ENCODE measurements at regions not wholly inside any gene's neighbourhood (a gene's known extent, or its start where the extent isn't known, plus 50 kb on each side); places are given as distances from the start of the nearest gene placed in this dataset.
"Not testable (repeated sequence)": the region's sequence is repeated elsewhere in the genome, so short reads cannot be mapped to it uniquely, and the experiment has no call there.

DNA sequence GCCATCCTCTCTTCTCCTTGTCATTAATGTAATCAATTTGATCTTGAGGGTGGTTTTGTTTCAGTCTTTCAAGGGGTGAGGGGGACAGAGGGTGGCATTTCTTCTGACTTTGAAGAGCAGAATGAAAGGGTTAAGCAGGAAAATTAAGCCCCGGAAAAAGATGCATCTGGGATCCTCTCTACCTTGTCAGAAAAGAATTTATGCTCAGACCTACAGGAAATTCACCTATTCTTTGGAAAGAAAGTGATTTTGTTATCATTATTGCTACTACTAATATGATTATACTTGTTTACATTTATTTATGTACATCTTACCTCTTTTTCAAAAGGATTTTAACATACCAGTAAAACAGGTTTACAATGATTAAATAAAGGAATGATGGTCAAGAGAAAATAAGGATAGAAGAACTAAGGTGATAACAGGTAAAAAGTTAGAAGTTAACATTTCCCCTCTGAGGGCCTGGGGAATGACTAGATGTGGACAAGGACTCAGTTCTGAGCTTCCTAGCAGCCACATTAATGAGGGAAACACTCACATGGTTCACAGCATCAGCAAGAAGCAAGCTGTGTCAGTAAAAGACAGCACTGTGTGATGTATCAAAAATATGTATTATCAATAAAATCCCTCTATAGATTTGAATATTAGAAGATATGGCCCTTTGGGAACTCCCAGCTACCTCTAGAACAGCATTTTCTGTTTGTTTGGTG lies 151.4 kb downstream of the MYCN start:
- DNase-seq, result no peak

DNA sequence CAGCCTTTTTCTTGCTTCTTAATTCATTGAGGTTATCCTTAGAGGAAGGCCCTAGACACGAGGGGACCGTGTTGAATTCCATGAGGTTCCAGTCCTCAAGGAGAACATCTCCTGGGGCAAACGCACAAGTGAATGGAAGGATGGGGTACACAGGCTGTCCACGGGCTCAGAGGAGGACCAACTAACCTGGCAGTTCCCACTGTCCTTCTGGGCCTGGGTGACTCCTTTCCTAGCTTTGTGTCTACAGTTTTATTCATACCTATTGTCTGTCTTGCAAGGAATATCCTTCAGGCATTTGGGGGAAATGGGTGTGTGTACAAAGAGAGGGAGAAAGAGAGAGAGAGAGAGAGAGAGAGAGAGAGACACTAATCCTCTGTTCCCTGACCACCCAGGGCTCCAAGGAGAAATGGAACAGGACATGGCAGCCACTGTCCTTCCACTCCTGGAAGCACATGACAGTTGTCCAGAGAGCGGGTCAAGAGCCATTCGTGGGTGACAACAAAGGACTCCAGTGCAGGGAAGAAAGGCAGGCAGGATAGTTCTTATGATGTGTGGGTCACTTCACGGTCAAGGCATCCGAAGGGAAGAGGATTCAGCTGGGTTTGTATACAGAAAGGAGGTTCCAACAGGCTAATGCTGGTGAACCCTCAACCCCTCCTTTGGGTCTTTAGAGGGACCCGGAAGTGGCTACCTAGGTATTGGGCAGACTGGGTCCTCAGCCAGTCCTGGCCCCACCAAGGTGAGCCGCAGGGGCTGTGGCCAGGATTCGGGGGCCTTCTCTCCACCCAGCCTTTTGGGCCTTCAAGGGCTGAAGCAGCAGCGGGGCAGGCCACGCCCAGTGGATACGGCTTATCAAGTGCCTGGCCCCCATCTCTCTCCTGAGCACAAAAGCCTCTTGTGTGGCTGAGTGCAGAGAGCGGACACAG lies 150.6 kb downstream of the MYCN start:
- no peak for DNase-seq

DNA sequence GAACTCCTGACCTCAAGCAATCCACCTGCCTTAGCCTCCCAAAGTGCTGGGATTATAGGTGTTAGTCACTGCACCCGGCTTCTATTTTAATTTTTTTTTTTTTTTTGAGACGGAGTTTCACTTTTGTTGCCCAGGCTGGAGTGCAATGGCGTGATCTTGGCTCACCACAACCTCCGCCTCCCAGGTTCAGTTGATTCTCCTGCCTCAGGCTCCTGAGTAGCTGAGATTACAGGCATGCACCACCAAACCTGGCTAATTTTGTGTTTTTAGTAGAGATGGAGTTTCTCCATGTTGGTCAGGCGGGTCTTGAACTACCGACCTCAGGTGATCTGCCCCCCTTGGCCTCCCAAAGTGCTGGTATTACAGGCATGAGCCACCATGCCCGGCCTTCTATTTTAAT lies 149.1 kb downstream of the MYCN start:
- not testable (repeated sequence) for DNase-seq

DNA sequence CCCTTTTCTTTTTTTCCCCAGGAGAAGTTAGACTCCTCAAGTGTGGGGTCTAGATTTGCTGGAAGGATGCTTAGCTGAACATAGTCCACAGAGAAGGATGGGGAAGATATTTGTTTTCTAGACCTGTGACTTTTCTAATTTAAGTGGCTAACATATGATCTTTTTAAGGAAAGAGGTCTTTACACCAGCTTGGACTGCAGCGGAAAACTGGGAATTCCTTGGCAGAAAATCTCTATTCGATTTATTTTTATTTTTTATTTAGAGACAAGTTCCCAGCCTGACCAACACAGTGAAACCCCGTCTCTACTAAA lies 148.4 kb downstream of the MYCN start:
- no peak for DNase-seq

DNA sequence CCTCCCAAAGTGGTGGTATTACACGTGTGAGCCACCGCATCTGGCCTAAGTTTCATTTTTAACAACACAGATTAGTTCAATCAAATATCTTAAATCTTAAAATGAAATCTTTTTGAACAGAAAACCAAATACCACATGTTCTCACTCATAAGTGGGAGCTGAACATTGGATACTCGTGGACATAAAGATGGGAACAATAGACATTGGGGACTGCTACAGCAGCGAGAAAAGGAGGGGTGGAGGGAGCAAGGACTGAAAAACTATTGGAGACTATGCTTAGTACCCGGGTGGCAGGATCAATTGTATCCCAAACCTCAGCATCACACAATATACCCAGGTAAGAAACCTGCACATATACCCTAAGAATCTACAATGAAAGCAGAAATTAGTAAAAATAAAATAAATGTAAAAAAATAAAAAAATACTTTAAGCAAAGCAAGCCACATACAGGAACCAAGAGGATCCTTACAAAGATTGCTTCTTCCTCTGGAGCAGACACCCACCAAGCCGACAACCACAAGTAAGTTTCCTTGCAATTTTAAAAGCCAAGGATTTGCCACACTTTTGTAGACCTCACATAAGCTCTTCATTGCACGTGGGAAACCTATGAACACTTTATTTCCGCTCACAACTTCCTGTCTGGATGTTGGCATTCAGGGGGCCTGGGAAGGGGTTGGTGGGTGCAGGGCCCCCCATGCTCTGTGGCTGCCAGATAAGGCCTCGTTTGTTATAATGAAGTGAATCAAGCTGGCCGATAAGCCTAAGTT lies 147.9 kb downstream of the MYCN start:
- DNase-seq, result no peak

DNA sequence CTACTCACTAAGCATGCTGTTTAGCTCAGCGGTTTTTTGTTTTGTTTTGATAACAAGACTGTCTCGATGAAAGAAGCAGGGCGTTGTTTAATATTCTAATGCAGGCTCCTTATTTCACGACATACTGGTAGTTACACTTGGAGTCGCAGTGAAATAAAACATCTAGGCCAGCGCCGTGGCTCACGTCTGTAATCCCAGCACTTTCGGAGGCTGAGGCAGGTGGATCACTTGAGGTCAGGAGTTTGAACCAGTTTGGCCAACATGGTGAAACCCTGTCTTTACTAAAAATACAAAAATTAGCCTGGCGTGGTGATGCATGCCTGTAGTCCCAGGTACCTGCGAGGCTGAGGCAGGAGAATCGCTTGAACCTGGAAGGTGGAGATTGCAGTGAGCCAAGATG lies 145.8 kb downstream of the MYCN start:
- DNase-seq, result not testable (repeated sequence)

DNA sequence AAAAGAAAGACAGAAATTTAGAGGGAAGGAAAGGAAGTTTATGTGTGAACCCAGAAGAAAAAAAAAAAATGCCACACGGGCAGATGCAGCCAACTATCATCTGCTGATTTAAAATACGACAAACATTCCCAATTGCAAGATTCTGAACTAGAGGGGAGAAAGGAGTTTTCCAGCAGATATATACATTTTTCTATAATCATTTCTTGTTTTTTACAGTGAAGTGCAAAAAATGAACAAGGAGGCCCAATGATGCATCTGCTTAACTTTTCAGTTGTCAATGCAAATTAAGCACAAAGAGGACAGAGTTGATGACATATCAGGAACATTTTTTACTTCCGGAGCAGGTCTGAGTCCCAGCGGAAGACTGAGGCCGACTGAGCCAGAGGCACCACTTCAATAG lies 144.7 kb downstream of the MYCN start:
- no peak for DNase-seq

DNA sequence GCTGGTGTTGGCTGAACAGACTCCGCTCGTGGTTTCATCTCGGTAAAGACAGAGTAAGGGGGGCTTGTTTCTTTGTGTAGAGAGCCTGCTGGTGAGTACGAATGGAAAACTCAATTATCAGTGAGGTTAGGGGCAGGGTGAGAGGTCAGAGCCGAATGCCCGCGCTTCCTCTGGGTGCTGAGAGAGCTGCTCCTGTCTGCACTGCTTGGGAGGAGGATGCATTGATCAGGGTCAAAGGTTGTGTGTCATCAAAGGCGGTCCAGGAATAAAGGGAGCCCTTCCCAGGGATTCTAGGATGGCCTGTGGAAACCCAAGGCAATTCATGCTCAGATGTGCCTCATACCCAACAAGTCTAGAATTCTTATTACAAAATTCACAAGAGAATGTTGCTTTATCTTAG lies 143.9 kb downstream of the MYCN start:
- DNase-seq, result no peak

DNA sequence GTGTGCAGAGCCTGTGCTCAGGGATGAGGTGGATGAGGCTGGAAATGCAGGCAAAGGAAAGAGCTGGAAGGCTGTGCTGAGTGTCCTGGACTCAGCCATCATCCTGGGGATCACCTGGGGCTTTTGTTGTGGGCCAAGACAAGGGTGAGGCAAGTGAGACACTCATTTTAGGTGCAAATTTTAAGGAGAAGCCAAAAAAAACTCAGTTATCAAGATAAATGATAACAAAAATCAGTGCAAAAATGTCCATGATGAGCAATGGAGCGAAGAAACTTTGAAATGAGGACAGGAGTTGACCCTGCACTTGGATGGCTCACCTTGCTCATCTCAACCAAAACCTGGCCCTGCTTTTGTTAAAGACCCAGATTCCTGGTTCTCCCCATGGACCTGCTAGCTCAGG lies 141.9 kb downstream of the MYCN start:
- no peak for DNase-seq

DNA sequence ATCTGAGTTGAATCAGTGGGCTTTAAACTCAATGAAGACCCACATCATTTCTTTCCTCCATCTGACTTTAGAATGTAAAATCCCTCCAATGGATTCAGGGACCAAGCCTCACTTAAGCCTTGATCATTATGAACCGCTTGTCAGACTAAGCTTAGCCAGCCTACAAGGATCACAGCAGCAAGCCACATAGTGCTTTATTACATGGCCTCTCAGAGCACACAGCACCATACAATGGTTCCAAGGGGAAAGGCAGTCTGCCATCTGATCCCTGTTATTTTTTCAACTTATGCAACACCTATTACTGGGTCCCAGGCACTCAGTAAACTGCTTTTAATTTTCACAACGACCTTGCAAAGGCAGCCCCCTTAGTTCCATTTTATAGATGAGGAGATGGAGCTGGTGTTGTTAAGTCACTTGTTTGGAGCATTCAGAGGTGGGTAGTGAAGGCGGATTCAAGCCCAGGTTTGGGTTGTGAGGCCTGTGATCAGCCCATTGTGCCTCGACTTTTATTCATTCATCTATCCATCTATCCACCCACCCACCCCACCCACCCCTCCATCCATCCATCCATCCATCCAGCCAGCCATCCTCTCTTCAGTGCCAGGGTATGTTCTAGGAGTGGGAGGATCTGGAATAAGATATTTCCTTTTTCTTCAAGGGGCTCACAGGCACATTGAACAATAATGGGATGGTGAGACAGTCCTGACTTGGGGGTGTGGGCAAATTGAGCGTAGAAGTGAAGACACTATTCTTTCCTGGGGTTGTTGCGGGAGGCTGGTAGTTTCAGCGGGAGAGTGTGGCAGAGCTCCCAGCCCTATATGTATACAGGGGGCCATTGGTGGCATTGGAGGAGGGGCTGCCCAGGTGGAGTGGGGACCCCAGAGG lies 141.2 kb downstream of the MYCN start:
- no peak for DNase-seq

DNA sequence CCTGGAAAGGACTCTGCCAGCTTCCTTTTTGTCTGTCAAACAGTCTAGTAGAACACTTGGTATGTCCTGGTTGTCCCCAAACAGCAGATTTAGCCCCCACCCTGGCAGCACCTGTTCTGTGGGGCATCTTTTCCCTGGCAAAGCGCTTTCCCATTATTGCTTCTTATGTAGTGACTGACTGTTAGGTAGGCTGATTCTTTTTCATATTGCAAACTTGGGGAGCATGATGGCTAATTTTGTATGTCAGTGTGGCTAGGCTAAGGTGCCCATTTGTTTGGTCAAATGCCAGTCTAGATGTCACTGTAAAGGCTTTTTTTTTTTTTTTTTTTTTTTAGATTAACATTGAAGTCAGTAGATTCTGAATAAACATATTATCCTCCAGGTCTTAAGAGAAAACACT lies 140.2 kb downstream of the MYCN start:
- DNase-seq, result no peak

DNA sequence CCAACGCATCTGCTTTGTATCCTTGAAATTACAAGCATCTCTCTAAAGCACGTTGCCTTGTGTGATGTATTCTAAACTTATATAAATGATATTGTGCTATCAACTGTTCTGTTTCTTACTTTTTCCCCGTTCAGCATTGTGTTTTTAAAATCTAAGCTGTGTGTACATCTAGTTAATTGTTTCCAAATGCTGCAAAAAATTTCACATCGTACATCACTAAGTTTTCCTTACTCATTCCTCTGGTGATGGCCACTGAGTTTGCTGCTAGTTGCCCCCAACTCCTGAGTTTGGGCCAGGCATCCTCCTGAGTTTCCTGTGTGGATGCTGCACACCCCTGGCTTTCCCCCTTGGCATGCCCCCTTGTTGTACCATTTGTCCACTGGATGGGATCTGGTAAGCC lies 139.7 kb downstream of the MYCN start:
- DNase-seq, result no peak

DNA sequence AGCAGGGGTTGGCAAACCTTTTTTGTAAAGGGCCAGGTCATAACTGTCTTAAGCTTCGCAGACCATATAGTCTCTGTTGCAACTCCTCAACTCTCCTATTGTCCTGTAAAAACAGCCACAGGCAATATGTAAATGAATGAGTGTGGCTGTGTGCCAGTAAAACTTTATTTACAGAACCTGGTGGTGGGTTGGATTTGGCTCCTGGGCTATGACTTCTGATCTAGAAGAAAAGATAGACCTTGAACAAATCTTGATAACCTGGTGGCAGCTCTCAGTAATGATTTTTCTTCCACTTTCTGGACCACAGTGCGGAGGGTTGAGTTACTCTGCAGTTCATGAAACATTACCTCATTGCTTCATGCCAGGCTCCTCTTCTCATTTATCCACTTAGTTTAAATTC lies 139.3 kb downstream of the MYCN start:
- DNase-seq, result no peak

DNA sequence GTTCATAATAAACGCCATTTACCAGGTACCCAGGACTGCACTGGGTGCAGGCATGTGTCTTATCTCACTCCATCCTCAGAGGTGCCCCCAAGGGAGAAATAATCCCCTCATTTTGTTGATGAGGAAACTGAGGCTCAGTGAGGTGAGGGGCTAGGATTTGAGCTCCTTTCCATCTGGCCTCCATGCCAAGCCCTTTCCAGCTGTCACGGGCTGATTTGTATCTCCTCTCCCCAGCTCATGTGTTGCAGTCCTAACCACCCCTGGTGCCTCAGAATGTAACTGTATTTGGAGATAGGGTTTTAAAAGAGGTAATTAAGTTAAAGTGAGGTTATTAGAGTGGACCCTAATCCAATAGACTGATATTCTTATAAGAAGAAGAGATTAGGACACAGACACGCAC lies 137.3 kb downstream of the MYCN start:
- no peak for DNase-seq

DNA sequence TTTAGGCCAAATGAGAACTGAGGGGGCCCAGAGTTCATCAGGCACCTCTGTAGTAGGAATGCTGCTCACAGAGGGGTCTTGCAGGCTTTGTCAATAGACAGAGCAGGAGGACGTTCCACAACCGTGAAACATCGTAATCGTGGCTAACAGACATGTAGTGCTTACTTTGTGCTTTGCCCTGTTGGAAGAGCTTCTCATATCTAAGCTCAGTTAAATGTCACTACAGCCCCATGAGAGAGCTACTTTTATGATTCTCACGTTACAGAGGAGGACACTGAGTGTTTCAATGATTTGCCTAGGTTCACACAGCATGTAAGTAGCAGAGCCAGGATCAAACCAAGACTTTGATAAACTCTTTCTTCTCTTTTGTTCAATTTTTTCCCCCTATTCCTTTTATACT lies 136.6 kb downstream of the MYCN start:
- no peak for DNase-seq

DNA sequence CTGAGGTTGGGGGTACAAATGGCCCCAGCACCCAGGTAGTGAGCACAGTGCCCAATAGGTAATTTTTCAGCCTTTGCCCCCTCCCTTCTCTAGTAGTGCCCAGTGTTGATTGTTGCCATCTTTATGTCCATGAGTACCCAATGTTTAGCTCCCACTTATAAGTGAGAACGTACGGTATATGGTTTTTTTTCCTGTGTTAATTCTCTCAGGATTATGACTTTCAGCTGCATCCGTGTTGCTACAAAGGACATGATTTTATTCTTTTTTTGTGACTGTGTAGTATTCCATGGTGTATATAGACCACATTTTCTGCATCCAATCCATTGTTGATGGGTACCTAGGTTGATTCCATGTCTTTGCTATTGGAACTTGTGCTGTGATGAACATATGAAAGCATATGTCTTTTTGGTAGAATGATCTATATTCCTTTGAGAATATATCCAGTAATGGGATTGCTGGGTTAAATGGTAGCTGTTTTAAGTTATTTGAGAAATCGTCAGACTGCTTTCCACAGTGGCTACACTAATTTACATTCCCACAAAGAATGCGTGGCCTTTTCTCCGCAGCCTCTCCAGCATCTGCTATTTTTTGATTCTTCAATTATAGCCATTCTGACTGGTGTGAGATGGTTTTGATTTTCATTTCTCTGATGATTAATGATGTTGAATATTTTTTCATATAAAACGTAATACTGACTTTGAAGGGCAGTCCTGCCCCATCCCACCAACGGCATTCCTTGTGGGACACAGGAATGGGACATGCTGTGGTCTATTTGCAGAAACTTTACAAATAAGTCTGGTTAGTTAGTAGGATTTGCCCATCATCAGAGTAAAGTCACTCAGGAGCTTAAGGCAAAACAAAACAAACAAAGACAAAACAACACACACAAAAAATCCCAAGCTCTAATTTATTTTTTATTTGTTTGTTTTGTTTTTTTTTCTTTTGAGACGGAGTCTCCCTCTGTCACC lies 135.0 kb downstream of the MYCN start:
- DNase-seq, result no peak

DNA sequence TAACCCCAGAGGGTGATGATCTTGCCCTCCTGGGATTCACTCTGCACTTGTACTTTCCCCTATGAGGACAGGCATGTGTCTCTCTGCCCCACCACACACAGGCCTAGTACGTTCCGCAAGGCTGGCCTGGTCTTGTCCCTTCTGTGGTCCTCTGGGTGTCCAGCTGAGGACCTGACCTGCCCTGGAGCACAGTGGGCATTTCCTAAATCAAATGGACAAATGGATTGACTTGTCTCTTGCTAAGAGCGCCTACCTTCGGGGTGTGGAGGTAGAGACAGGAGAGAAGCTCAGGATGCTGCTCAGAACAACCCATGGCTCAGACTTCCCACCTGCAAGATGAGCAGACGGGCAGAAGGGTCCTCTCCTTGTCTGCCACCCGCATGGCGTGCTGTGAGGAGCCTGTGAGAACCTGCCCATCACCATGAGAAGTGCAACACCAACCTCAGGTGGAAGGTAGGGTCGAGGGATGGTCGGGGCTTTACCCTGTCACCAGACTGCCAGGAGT lies 133.6 kb downstream of the MYCN start:
- DNase-seq, result no peak

DNA sequence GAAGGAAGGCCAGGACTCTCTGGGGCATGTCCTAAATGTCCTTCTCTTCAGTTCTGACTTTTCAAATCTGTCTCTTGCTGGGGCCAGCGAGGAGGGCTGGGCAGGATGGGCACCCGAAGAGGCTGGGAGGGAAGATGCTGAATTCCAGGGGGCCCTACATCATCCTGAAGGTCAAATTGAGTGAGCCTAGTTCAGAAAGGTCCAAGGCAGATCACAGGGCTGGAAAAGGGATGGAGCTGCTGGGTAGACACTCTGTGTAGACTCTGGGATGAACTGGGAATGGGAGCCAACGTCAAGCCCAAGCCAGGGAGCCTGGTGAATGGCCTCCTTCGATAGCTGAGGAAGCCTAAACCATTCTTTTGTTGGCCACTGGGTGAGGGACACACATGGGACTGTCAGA lies 133.1 kb downstream of the MYCN start:
- no peak for DNase-seq

DNA sequence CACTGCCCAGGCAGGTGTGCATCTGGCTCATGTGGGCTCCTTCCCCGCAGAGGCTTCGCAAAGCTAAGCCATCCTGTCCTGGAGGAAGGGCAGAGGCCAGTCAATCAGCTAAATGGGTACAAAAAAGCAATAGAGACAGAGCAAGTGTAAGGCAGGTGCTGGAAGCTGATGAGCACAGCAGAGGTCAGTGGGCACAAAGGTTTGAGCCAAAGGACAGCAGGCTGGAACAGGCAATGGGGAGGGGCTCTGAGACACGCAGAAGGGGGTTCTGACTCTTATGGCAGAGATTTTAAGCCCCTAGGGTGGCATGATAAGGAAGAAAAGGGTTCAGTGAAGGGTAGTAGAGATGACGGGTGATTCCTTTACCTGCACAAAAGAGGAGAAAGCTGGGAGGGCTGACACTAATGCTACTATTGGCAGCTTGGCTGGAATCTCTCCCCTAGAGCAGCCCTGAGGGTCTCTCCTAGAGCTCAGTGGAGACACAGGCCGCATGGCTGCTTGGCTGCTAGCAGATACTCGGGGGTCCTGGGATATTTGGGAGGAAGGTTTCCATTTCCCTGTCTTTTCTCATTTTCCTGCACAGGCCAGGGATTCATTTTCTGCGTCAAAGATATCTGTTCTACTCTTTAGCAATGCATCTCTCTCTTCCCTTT lies 132.4 kb downstream of the MYCN start:
- DNase-seq, result no peak

DNA sequence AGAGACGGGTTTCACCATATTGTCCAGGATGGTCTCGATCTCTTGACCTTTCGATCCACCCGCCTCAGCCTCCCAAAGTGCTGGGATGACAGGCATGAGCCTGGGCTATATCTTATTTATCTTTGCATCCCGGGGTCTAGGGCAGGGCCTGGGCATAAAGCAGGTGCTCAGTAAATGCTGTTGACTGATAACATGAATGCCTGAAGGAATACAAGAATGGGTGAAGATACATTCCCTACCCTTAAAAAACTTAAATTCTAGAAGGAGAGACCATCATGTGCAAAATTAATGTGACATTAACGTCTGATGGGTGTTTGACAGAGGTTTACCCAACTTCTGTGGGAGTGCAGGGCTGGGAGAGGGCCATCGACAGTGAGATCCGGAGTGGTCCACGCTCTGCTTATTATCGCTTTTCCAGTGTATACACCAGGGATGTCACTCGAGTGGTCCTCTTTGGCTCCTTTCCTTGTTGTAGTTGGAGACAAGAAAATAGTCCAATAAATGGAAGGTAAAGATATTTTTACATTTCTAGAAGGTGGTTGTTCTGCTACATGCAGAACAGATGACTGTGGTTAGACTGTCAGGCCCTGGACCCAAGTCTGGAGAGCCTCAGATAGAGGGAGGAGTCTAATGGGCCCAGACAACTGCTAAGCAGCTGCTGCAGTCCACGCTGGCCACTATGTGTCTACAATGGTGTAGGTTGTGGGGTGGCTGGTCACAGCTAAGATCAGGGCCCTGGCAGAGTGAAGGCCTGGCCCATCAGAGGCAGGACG lies 131.7 kb downstream of the MYCN start:
- DNase-seq, result no peak
